Activated CD4-positive, alpha-beta T cell treated with anti-CD3 and anti-CD28 coated beads for 4 hours (primary cell): ENCODE measurements at regions not wholly inside any gene's neighbourhood (a gene's known extent, or its start where the extent isn't known, plus 50 kb on each side); places are given as distances from the start of the nearest gene placed in this dataset.
"Not testable (repeated sequence)": the region's sequence is repeated elsewhere in the genome, so short reads cannot be mapped to it uniquely, and the experiment has no call there.

Experiments used
- DNase-seq, 2 donors: peaks; one replicate each; pipeline ENCODE4 v3.0.0-alpha.2; 2020

DNA sequence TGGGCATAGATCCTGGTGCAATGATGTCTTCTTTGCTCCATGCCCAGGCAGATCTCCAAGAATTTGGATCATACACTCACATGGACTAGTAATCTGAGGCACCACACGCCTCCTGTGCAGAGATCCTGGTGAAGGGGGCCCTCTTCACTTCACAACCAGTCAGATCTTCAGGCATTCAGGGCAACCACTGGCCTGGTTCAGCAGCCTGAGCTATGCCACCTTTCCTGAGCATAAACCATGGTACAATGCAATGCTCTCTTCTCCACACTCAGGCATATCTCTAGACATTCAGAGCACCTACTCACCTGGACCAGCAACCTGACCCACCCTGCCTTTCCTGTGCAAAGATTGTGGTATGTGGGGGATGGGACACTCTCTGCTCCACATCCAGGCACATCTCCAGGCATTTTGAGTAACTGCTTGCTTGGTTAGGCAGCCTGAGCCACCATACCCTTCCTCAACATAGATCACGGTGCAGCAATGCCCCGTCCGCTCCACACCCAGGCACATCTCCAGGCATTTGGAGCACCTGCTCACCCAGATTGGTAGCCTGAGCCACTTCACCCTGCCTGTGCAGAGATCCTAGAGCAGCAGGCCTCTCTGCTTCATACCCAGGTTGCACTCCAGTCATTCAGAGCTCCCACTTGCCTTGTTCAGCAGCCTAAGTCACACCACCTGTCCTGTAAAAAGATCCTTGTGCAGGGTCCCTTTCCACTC is 532.2 kb upstream of the STEAP1 start:
- no peak for DNase-seq

DNA sequence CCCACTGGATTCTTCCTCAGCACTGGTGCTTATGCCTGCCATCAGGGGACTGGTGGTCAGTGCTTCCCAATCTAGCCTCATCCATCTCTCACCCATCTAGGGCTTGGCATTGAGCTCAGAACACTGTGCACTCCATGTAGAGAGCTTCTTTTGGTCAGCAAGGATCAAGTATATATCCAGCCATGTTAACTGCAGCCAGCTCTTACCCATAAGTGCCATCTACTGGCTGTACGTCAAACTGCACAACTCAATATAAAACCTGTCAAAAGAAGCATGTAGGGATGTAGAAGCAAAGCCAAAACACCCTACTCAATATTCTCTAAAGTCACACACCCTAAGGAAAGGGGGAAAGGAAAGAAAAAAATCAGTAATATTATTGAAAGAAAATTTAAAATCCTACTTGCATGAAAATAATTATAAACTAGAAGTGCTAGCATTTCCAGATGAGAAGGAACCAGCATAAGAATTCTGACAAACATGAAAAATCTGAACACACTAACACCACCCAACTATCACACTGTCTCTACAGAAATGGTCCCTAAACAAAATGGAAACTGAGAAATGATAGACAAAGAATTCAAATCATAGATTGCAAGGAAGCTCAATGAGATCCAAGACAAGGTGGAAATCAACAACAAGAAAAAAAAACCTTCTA is 531.1 kb upstream of the STEAP1 start:
- DNase-seq, result no peak

- DNase-seq, result not testable (repeated sequence)
These were observed 530.1 kb upstream of the STEAP1 start for GRCh38 chr7:89624155-89624554.

DNA sequence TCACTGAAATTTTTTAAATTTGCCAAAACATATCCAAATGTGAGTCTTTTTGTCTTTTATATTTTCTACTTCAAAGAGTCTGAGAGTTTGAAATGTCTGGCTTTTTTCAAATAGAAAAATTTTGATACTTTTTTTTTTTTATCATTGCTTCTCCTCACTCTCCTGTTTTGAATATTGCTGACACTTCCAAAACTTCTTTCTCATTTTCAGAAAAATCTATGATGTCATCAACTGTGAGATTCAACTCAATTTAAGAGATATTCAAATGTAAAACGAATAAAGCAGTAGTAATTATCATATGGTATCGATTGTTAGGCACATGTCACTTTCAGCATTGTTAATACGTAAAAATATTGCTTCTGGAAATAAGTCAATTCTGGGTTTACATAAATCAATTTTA is 505.8 kb upstream of the STEAP1 start:
- no peak for DNase-seq

DNA sequence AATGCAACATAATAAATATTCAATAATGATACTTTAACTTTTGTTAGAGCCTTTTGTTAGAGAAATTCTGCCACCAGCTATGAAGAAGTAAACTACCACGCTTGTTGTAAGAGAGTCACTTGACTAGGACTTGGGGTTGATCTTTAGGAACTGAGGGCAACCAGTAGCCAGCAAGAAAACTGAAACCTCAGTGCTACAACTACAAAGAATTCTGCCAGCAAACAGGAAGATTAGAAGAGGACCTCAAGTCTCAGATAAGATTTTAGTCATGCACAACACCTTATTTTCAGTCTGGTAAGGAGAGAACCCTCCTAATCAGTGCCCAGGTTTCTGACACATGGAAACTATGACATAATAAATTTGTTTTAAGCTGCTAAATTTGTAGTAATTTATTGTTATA is 498.3 kb upstream of the STEAP1 start:
- no peak for DNase-seq

DNA sequence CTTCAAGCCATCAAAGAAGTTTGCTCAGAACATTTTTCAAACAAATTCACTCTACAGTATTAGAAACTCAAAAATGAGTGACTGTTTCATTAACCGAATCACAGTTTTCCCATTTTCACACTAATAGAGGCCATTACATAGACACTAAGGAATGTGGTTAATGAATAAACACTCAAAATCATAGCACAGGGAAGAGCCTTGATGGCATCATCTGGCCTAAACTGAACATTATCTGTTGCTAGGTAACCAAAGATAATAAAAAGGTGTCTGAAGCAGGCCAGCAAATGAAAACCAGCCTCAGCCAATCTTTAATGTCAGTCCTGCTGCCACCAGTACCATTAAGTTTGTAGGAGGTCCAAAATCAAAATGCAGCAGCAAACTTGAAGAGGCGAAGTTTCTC is 492.4 kb upstream of the STEAP1 start:
- no peak for DNase-seq

- DNase-seq, result no peak
These were observed 488.0 kb upstream of the STEAP1 start for GRCh38 chr7:89666136-89666835.

- no peak for DNase-seq
These were observed 474.1 kb upstream of the STEAP1 start for GRCh38 chr7:89680161-89680560.

- DNase-seq, result no peak
These were observed 472.8 kb upstream of the STEAP1 start for GRCh38 chr7:89681448-89681847.

DNA sequence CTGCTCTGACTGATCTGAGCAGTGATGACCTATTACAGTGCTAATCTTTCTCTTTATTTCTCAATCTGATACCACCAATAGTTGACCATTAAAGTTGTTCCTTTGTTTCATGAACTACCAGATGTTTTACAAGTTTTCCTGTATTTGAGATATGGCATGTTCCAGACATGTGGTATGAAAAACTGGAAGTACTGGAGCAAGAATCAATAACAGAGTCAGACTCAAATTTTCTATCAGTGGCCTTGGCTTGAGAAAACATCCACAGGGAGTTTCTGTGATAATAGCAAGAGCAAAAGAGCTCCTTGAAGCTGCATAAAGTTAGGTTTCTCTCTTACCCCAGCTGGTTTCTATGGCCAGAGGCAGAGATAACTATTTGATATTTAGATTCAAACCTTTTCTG is 469.0 kb upstream of the STEAP1 start:
- no peak for DNase-seq

DNA sequence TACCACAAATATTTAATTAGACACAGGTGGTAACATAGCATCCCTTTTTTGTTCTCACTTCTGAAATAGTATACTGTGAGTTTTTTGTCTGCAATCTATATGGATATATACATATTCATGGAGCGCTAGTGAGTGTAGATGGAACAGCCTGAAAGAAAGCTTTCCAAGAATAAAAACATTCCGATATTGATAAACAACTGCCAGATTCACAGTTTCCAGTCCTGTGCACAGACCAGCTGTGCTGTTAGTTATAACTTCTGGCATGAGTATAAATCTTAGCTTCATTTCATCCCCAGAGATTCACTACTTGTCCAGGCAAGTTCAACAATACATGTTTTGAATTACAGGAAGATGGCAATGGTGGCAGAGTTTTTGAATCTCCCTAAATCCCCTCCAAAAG is 467.1 kb upstream of the STEAP1 start:
- DNase-seq, result no peak

- no peak for DNase-seq
These were observed 459.0 kb upstream of the STEAP1 start for GRCh38 chr7:89695241-89695640.

- DNase-seq, result no peak
These were observed 440.1 kb upstream of the STEAP1 start for GRCh38 chr7:89714131-89714530.

DNA sequence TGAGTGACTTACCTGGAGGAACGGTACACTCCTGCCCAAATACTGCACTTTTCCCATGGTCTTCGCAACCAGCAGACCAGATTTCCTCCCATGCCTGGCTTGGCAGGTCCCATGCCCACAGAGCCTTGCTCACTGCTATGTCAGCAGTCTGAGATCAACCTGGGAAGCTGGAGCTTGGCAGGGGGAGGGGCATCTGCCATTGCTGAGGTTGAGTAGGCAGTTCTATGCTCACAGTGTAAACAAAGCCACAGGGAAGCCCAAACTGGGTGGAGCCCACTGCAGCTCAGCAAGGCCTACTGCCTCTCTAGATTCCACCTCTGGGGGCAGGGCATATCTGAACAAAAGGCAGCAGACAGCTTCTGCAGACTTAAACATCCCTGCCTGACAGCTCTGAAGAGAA is 435.3 kb upstream of the STEAP1 start:
- not testable (repeated sequence) for DNase-seq

DNA sequence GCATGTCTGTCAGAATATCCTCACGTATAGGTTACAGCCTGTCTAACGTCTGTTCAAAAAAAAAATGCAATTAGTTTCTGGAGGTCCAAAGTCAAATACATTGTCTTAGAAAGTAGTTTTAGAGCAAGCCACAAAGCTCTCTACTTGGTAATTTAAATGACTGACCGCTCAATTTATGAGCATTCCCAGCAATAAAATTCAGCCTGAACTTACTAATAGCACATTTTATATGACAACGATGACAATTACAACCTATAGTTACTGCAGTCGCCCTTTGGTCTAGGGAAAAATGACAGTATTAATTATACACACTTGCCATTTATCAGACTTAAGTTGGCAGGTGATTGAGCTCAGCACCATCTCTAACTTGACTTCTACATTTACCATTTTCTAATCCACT is 425.8 kb upstream of the STEAP1 start:
- no peak for DNase-seq

- no peak for DNase-seq
These were observed 422.4 kb upstream of the STEAP1 start for GRCh38 chr7:89731751-89732445.

DNA sequence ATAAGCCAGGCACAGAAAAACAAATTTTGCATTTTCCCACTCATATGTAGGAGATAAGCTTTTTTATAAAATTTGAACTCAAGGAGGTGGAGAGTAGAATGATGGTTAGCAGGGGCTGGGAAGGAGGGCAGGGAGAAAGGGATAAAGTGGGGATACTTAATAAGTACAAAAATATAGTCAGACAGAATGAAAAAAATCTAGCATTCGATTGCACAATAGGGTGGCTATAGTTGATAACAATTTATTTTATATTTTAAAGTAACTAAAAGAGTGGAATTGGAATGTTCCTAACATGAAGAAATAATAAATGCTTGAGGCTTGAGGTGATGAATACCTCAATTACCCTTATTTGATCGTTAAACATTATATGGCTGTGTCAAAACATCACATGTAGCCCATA is 415.7 kb upstream of the STEAP1 start:
- no peak for DNase-seq

DNA sequence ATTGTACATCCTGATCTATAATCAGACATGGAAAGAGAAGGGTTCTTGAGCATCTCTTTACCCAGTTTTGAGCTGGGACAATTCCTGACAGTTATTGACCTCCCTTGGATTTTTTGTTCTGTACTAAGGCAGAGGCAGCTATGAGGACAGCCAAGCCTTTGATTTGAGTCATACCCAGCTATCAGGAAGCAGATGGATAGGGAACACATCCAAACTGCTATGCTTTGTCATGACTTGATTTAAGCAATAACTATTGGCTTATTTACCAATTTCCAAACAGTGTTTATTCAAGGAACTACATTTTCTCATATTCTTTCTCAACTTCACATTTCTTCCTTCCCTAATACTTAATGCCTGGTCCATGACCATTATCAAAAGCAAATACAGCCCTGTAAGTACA is 396.4 kb upstream of the STEAP1 start:
- DNase-seq, result no peak

DNA sequence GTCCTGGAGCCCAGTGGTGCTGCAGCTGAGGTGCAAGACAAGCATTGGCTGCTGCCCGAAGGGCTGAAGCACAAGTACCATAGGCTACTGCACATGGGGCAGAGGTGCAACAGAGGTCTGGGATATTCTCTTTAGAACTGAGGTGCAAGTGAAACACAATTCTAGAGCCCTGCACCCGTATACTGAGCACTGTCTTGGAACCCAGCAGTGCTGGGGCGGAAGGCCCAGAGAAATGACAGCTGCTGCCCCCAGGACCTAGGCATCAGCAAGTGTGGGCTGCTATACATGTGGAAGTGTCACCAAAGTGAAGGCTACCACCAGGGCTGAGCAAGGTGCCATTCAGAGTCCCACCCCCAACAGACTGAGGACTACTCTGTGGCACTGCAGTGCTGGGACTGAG is 393.6 kb upstream of the STEAP1 start:
- DNase-seq, result no peak

GRCh38 chr7:89761173-89761572 is 393.1 kb upstream of the STEAP1 start:
- no peak for DNase-seq

- DNase-seq, result no peak
These were observed 384.1 kb upstream of the STEAP1 start for GRCh38 chr7:89770161-89770560.

DNA sequence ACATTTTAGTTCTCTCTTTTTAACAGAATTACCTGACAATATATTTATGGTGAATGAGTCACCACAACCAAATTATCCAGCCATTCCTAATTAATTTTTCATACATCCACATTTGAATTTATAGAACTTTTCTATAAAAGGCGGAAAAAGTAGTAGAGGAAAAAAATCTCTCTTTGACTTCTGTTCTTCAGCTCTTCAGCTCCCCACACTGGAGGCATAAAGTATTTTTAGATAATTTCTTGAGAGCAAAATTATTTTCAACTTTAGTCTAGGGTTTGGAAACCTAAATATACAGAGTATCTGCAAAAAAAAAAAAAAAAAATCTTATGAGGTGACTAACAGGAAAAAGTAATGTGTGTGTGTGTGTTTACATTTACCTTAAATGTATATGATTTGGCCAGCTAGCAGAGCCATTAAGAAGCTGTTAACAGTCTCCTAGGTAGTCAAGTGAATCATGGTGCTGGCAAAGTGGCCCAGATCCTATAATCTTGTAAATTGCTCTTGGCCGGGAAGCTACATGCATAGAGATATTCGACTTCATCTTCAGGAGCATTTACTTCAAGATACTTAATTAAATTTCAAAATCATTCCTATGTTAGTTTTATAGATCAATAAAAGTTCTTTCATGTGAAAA is 383.1 kb upstream of the STEAP1 start:
- DNase-seq, result no peak

DNA sequence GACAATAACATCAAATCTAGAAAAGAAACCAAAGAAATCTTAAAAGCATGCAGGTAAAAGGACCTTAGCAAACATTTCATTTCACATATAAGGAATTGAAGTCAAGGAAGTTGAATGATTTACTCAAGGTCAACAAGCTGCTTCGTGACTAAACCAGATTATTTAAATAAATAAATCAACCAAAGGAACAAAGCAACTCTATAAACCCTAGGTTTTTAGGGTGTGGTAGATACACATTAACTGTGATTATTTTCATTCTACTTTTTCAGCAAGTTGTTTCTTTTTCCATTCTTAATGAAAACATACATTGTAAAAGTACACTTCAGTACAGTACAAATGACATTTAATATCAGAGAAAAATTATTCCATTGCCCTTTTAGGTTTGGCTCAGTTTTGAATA is 382.0 kb upstream of the STEAP1 start:
- no peak for DNase-seq
